NCI-H2081 treated with DMSO at 0.1 percent for 48 hours (cell line): ENCODE measurements at regions not wholly inside any gene's neighbourhood (a gene's known extent, or its start where the extent isn't known, plus 50 kb on each side); places are given as distances from the start of the nearest gene placed in this dataset.

Source experiments
- DNase-seq: peaks from one replicate; lab custom pipeline; 2025; lab: John Stamatoyannopoulos, UW

GRCh38 chr2:41934329-41934958 is 113.4 kb upstream of the PKDCC start:
- no peak for DNase-seq

GRCh38 chr2:41935002-41935401 is 112.8 kb upstream of the PKDCC start:
- no peak for DNase-seq

DNA sequence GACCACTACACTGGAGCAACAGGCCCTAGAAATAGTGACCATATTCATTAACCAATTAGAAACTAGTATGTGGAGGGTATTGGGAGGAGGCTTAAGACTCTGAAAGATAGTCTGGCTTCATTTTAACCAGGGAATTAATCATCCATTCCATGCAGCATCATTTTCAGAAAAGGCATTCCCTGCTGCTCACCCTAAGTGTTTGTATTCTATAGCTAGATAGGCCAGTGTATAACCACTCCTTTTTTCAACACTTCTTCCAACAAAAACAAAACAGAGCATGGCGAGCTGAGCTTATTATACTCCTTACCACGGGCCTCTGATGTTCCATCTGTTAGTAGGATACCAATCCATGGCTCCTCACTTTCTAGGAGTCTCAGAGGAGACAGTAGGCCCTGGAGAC is 112.0 kb upstream of the PKDCC start:
- no peak for DNase-seq

- DNase-seq, result no peak
These were observed 110.9 kb upstream of the PKDCC start for GRCh38 chr2:41936771-41937463.

DNA sequence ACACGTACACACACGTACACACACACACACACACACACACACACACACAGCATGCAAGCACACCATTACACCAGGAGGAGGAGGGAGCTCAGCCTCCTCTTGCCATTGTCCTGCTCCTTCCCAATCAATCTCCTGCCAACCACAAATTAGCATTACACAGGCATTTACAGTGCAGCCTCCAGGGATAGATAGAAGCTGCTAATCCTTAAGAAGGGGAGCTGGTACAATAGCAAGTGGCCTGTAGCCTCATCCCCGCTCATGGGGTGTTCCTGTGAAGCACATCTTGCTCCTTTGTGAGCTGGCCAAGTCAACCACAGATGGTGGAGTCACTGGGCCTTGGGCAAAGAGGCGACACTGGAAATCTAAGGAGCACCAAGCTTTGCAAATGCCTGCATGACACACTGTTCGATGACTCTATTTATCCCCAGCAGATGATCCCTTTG is 110.3 kb upstream of the PKDCC start:
- no peak for DNase-seq

DNA sequence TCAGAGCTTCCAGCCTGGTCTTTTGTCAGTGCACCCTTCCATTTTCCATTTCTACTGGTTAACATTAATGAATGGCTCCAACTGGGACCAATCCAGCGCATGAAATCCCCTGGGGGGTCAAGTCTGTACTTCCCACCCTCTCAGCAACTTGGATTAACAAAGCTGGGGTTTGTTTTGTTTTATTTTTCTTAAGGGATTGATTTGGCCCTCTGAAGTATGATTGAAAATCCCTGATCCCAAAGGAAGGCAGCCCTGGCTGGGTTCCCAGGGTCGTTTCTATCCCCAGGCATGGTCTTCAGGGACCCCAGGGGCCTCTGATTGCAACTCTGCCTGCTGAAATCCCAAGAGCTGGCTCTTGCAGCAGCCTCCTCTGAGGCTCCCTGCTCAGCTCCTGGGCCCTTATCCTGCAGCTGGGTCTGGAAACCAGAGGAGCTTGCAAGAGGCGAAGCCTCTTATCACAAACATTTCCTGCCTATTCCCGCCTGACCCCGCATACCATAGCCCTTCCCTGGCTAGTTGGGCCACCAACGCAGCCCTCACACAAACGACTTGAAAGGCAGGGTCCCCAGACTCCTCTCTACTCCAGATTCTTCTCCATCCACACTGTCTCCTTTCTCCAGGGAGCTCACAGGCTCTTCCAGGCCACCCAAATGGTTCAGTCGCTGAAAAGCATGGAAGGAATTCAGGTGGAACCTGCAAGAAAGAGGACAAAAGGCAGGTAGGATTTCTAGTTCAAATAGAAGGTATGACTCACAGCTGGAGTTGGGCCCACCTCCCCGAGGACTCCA is 109.7 kb upstream of the PKDCC start:
- DNase-seq, result no peak

DNA sequence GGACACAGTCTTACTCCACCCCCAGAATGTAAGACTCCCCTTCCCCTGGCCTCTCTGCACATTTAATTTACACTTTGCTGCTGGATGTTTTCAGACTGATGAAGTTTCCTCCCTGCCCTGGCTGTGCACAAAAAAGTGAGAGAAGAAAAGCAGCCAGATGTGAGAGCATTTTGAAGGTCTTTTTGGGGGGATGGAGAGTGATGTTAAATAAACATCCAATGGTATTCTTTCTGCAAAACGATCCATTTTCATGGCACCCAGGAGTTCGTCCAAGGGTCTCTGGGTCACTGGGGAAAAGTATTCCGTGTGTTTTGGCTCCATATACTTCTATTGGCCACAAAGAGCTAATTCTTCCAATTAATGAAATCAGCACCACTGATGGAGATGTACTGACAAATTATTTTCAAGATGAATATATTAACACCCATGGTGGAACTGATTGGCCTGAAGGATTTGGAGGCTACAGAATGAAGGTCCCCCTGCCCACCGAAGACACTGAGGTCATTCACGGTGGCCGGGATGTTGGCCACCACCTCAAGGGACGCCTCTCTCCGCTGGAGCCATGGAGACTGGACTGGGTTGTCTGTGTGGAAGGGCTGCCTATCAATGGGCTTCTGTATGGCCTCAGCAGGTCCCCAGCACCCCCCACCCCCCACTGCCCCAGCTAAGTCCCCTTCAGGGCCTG is 107.6 kb upstream of the PKDCC start:
- no peak for DNase-seq

DNA sequence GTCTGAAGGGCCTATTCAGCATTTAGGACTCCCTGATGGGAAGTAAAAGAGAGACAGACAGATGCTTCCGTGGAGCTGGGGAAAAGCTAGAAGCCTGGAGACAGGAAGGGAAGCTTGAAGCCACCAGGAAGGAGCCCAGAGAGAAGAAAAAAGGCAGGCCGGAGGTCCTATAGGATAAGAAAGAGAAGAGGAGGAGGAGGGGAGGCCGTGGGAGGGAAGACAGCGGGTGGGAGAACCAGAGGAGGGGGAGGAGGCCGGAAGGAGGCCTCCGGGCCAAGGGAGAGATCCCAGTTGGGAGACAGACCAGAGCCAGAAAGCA is 107.1 kb upstream of the PKDCC start:
- DNase-seq, result no peak

DNA sequence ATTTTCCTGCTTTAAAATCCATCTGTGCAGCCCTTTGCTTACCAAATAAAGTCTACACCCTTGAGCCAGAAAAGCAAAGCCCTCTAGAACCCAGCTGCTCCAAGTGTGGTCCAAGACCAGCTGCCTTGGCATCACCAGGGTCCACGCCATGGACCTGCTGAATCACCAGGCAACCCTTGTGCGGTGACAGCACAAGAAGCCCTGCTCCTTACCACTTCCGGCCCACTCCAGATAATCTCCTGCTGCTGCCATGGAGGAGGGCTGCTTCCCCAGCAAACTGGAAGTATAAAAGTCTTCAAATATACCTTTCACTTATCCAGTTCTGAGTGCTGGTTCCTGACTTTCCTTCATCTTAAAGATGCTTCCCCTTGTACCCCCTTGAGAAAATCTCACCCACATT is 106.0 kb upstream of the PKDCC start:
- no peak for DNase-seq

DNA sequence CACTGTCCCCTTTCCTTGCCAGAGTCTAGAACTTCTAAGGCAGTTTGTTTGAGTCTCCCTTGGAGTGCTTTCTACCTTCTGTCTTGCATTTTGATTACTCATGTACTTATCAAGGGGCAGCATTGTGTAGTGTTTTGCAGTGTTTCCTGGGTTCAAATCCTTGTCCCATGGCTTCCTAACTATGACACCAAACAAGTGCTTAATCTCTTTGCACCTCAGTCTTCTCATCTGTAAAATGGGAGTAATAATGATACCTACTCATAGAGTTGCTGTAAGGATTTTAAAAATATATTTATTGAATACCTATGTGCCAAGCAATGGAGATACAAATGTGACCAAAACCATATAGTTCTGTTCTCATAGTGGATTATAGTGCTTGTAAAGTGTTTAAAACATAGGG is 105.5 kb upstream of the PKDCC start:
- DNase-seq, result no peak

DNA sequence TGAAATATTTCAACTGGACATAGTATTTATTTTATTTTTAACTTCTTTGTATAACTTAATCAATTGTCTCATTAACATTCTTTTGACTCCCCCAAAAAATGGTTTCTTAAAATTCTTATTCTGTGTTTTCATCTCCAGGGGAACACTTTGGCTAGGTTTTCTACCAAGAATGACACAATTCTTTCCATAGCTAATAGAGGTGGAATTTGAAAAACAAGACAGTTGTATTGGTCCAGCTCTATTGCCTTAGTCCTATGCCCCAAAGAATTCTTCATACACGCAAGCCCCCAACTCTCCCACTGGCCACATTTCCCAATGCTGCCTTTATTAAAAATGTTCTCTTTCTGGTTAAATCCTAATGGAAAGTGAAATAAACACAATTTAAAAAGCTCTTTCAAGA is 104.7 kb upstream of the PKDCC start:
- DNase-seq, result no peak

DNA sequence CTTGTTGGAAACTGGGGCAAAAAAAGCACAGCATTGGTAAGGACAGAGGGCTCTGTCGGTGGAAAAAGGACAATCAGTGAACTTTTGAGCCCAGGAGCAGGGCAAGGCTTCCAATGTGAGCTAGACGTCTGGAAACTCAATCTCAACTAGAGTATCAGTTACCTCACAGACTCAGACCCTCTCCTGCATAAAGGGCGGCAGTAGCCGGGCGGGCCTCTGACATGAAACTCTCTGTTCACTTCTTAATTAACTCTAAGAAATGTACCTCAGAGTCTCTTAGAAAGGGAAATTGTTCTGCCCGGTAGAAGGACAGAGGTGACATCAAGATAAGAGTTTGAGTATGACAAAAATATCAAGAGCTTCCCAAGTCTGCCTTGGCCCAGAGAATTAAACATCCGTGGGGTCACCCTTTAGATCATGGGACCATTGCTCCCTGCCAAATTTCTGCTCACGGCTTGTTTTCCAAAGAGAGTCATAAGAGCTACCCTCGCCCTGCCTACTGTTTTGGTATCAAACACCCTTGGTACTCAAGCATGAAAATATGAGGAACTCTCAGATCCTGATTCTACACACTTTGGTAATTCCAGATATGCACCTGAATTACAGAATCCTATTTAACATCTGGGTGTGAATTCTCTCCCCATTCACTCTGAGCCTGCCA is 103.5 kb upstream of the PKDCC start:
- no peak for DNase-seq

- DNase-seq, result no peak
These were observed 100.0 kb upstream of the PKDCC start for GRCh38 chr2:41947701-41948396.

- no peak for DNase-seq
These were observed 99.4 kb upstream of the PKDCC start for GRCh38 chr2:41948397-41948763.

DNA sequence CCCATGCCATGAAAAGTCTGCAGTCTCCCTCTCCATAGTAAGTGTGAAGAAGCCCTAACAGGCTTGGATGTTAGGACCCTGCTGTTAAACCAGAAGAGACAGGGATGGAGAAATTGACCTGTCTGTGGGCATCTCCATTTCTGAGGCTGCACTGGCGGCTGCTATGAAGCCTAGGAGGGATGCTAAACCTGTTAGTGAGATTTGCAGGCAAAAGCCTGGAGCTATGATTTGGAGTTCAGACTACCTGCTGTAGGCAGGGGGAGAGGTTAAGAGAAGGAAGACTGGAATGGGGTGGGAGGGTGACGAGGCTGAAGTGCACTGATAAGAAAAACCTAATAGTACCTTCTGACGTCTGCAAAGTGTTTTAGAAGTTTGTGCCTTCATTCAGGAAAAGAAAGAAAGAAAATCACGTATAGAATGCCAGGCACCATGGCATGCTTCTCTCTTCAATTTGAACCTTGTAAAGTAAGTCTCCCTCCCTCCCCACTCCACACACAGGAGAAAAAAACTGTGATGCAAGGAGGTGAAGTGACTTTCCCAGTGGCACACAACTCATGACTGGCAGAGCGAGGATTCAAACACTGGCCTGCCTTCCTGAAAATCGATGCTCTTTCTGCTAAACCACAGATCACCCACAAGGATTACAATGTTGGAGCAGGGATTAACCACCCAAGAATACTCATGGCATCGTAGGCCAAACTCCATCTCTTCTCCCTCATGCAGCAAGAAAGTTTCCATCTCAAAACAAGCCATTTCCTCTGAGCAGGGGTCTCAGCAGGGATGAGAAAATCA is 98.5 kb upstream of the PKDCC start:
- no peak for DNase-seq

DNA sequence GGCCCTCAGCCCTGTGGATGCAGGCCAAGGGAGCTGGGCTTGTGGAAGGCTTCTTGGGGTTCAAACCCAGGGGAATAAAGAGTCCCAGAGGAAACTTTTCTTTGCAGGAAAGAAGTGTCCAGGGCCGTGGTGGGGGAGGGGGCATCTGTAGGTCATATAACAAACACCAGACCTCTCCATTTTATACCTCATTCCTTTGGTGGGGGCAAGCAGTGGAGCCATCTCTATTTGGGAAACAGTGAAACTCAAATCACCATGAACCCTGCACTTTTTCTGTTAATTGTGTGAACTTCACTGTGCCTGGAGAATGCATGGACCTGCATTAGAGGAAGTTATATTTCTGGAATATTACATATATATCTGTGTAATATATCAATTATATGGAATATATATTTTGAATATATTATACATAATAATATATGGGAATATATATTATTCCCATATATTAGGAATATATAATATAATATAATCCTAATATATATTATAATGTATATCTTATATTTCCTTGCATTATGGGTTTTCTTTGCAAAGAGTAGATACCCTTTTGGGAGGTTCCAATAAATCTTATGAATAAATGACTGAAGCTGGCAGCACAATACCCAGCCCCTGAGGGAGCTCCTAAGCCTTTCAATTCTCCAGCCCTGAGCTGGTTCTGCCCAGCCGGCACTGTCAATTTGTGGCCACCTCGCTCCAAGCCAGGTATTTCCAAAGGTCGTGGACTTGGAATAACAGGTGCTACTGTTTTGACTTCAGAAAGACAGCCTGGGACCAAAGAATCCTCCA is 97.7 kb upstream of the PKDCC start:
- DNase-seq, result no peak

- DNase-seq, result no peak
These were observed 97.2 kb upstream of the PKDCC start for GRCh38 chr2:41950666-41950960.

DNA sequence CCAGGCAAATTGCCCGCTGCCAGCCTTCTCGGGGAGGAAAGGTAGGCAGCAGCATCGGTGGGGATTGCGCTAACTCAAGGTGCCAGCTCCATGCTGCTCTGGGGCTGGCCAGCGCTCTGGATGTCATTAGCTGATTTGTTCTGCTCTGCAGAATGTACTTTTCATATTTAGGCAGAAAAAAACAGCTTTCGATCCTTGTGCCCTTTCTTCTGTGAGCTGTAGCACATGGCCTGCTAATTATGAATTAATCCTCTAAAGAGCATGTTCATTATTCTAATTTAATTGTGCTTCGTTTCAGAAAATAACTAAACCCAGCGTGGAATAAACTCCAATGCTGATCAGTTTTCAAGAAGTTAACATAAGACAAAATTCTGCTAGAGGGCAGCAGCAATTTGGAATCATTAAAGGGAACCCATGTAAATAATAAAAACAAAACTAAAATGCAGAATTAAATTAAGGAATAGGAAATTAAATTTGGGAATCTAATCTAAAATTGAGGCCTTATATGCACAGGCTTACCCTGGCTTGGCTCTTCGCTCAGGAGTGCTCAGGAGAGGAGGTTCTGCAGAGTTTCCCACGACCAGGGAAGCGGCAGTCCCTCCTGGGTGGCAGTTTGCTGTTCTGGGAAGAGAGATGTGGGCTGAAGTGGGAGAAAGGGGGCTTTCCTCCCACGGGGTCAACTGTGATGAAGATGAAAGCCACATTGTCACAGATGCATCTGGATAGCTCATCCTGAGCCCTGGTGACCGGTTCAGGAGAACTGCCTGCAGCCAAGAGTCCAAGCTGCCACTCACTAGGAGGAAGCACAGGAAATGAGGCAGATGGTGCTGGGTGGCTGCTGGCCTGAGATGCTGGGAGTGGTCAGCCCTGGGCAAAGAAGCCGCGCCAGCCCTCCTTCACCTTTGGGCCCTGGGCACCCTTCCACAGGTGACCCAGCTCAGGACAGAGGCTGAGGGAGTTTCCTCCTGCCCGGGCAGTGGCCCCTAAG is 93.2 kb upstream of the PKDCC start:
- no peak for DNase-seq
